Small intestine (tissue), 7 donors: ENCODE measurements at regions not wholly inside any gene's neighbourhood (a gene's known extent, or its start where the extent isn't known, plus 50 kb on each side); places are given as distances from the start of the nearest gene placed in this dataset.

Experiments
- DNase-seq, 2 donors: peaks; one replicate each; pipeline versions ENCODE4 v3.0.0 to v3.0.0-alpha.2; 2013
- FAIRE-seq: peaks from 2 replicates; lab custom pipeline; 2012; peaks lifted over from hg19 to GRCh38; lab: Jason Lieb, UNC
- H3K27ac ChIP-seq, 3 donors: one replicate each; pipeline ENCODE4 v1.5.1; 2013; ENCODE audit warnings: low read length in 2 of 3, mild to moderate bottlenecking in 2 of 3, control low read depth in 1 of 3, inconsistent platforms in 1 of 3, low read depth in 1 of 3, moderate library complexity in 1 of 3
- H3K27me3 ChIP-seq, 3 donors: one replicate each; pipeline ENCODE4 v1.6.1; 2013; ENCODE audit warnings: low read length in 3 of 3, inconsistent platforms in 1 of 3; ENCODE audit not compliant: control insufficient read depth in 3 of 3, insufficient read depth in 3 of 3
- H3K36me3 ChIP-seq, 3 donors: one replicate each; pipeline ENCODE4 v1.6.1; 2013; ENCODE audit warnings: low read length in 3 of 3, inconsistent platforms in 1 of 3, low read depth in 1 of 3, mild to moderate bottlenecking in 1 of 3, moderate library complexity in 1 of 3; ENCODE audit not compliant: control insufficient read depth in 3 of 3, insufficient read depth in 2 of 3
- H3K4me1 ChIP-seq, 3 donors: one replicate each; pipeline ENCODE4 v1.6.1; 2013; ENCODE audit warnings: low read length in 2 of 3, inconsistent platforms in 1 of 3, low read depth in 1 of 3, mild to moderate bottlenecking in 1 of 3, moderate library complexity in 1 of 3; ENCODE audit not compliant: control insufficient read depth in 3 of 3, insufficient read depth in 2 of 3
- H3K4me3 ChIP-seq, 3 donors: one replicate each; pipeline ENCODE4 v1.5.1; 2013; ENCODE audit warnings: low read length in 3 of 3, control low read depth in 1 of 3, inconsistent platforms in 1 of 3, low read depth in 1 of 3, mild to moderate bottlenecking in 1 of 3, moderate library complexity in 1 of 3
- H3K9me3 ChIP-seq, 2 donors: one replicate each; pipeline ENCODE4 v1.6.1; 2013; ENCODE audit warnings: low read depth in 1 of 2, low read length in 1 of 2; ENCODE audit not compliant: control insufficient read depth in 2 of 2, insufficient read depth in 1 of 2
- WGBS, 3 donors: extraction: QIAGEN DNeasy Blood & Tissue Kit; methylation state at CpG; one replicate each; pipeline ENCODE4 v1.1.7; 2013; 5-methylcytosine and 5-hydroxymethylcytosine counted together
- donor health status: healthy with polysubstance abuse.
- donor health status: control.
- donor health status: control.
- donor health status: Bipolar disorder and iron deficiency.
- donor health status: healthy.

GRCh38 chr4:149890531-149890930 lies 74.9 kb upstream of the IQCM start:
- Histone ChIP-seq H3K9me3 (no peaks in the 10 kb centered on the region), H3K27me3 (no peaks in the 10 kb centered on the region), H3K4me1 (peaks cover 0 to 5% (median 0%) of the 10 kb centered on the region in 3 donors), H3K27ac (peak overlapping the region in 1 of 3 donors; percentile 22), H3K4me3 (no peak overlapping the region), H3K36me3 (no peaks in the 10 kb centered on the region)
- DNase-seq: peak in 1 of 2 donors; percentile 65
- 33 to 49% (median 34%) methylated on average over 1 of the region's 1 CpG for WGBS, 3 donors
- FAIRE-seq: no peak

- FAIRE-seq (no peak), DNase-seq (no peak)
- 67 to 87% (median 80%) methylated on average over 1 of the region's 1 CpG for WGBS, 3 donors
- no peak overlapping the region for H3K27ac ChIP-seq
- H3K4me3 ChIP-seq: no peak overlapping the region
- no peaks in the 10 kb centered on the region for H3K36me3 ChIP-seq
- no peaks in the 10 kb centered on the region for H3K27me3 ChIP-seq
- peaks cover 0 to 5% (median 0%) of the 10 kb centered on the region in 3 donors for H3K4me1 ChIP-seq
- H3K9me3 ChIP-seq: no peaks in the 10 kb centered on the region
Observed at GRCh38 chr4:149891426-149891825, 75.8 kb upstream of the IQCM start.

- no peak for FAIRE-seq
- DNase-seq: peak in 1 of 2 donors; percentile 1
- H3K4me1 ChIP-seq: no peaks in the 10 kb centered on the region
Observed at GRCh38 chr4:149896432-149896831, 80.8 kb upstream of the IQCM start.

GRCh38 chr4:149897783-149898182 lies 82.1 kb upstream of the IQCM start:
- H3K27ac ChIP-seq: no peak overlapping the region
- no peaks in the 10 kb centered on the region for H3K4me1 ChIP-seq
- H3K9me3 ChIP-seq: no peaks in the 10 kb centered on the region
- FAIRE-seq: no peak
- no peaks in the 10 kb centered on the region for H3K27me3 ChIP-seq
- no peaks in the 10 kb centered on the region for H3K36me3 ChIP-seq
- DNase-seq: peak; percentile 1 to 37
- H3K4me3 ChIP-seq: no peak overlapping the region

More at GRCh38 chr4:149896432-149896831, 80.8 kb upstream of the IQCM start:
- Histone ChIP-seq H3K27me3 (no peaks in the 10 kb centered on the region), H3K36me3 (no peaks in the 10 kb centered on the region), H3K27ac (no peak overlapping the region), H3K4me3 (no peak overlapping the region), H3K9me3 (no peaks in the 10 kb centered on the region)
- 77 to 100% (median 89%) methylated on average over 1 of the region's 1 CpG for WGBS, 3 donors

- DNase-seq: no peak
- no peaks in the 10 kb centered on the region for H3K36me3 ChIP-seq
- H3K4me1 ChIP-seq: no peaks in the 10 kb centered on the region
- no peak for FAIRE-seq
- H3K27me3 ChIP-seq: no peaks in the 10 kb centered on the region
- WGBS, 3 donors: 38 to 72% (median 54%) methylated on average over 5 of the region's 5 CpGs
- H3K4me3 ChIP-seq: no peak overlapping the region
- H3K9me3 ChIP-seq: no peaks in the 10 kb centered on the region
- H3K27ac ChIP-seq: no peak overlapping the region
Observed at GRCh38 chr4:149901128-149901527, 85.5 kb upstream of the IQCM start.

- Histone ChIP-seq H3K27ac (no peak overlapping the region), H3K4me1 (no peaks in the 10 kb centered on the region), H3K36me3 (no peaks in the 10 kb centered on the region), H3K27me3 (no peaks in the 10 kb centered on the region), H3K9me3 (no peaks in the 10 kb centered on the region), H3K4me3 (no peak overlapping the region)
- FAIRE-seq: no peak
- no peak for DNase-seq
- WGBS, 3 donors: 54 to 85% (median 59%) methylated on average over 2 of the region's 2 CpGs
Observed at GRCh38 chr4:149902242-149902641, 86.6 kb upstream of the IQCM start.

- Histone ChIP-seq H3K9me3 (no peaks in the 10 kb centered on the region), H3K27ac (no peak overlapping the region), H3K4me1 (no peaks in the 10 kb centered on the region), H3K4me3 (no peak overlapping the region), H3K27me3 (no peaks in the 10 kb centered on the region), H3K36me3 (no peaks in the 10 kb centered on the region)
- 56 to 71% (median 58%) methylated on average over 3 of the region's 3 CpGs for WGBS, 3 donors
- FAIRE-seq (no peak), DNase-seq (no peak)
Observed at GRCh38 chr4:149910177-149910576, 94.5 kb upstream of the IQCM start.

GRCh38 chr4:149910604-149911350 lies 95.1 kb upstream of the IQCM start:
- Histone ChIP-seq H3K4me1 (no peaks in the 10 kb centered on the region), H3K27ac (no peak overlapping the region), H3K9me3 (no peaks in the 10 kb centered on the region), H3K4me3 (no peak overlapping the region), H3K36me3 (no peaks in the 10 kb centered on the region), H3K27me3 (no peaks in the 10 kb centered on the region)
- DNase-seq (peak in 1 of 2 donors; percentile 7), FAIRE-seq (no peak)
- 4 to 15% (median 5%) methylated on average over 2 of the region's 2 CpGs for WGBS, 3 donors

- FAIRE-seq (no peak), DNase-seq (no peak)
- no peaks in the 10 kb centered on the region for H3K9me3 ChIP-seq
- H3K4me1 ChIP-seq: no peaks in the 10 kb centered on the region
- no peak overlapping the region for H3K27ac ChIP-seq
- H3K27me3 ChIP-seq: no peaks in the 10 kb centered on the region
- 90 to 93% (median 93%) methylated on average over 5 of the region's 5 CpGs for WGBS, 3 donors
- no peak overlapping the region for H3K4me3 ChIP-seq
- H3K36me3 ChIP-seq: no peaks in the 10 kb centered on the region
Observed at GRCh38 chr4:149911354-149911753, 95.7 kb upstream of the IQCM start.
